ENCODE measurements at regions not wholly inside any gene's neighbourhood (a gene's known extent, or its start where the extent isn't known, plus 50 kb on each side); places are given as distances from the start of the nearest gene placed in this dataset.
"Not testable (repeated sequence)": the region's sequence is repeated elsewhere in the genome, so short reads cannot be mapped to it uniquely, and the experiment has no call there.

- in situ Hi-C loops (cut with MboI; ENCODE audit: low pct_unique_long_range_greater_than_20kb, low sequenced_read_pairs), result no loop called here
- DNase-seq, result no peak
Observed at GRCh38 chr10:123269017-123269552, 114.9 kb downstream of the BUB3 start.

DNA sequence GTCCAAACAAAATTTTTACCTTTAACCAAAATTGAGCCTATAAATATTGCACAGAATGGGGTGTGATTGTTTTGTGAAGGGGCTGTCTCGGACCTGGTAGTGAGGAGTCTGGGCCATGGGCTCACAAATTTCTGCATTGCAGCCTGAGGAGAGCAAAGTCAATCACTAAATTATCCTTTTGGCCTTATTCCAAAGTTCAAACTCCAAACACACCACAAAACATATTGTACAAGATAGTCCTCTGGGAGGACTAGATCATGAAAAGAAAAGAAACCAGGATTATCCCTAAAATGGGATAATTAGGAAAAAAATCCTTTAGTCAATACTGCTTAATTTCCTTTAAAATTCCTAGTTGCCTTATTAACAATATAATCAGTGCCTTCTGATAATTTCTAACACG is 115.5 kb downstream of the BUB3 start:
- in situ Hi-C loops (cut with MboI; ENCODE audit: low pct_unique_long_range_greater_than_20kb, low sequenced_read_pairs), result no loop called here
- DNase-seq, result no peak

- DNase-seq, result no peak
- in situ Hi-C loops (cut with MboI; ENCODE audit: low pct_unique_long_range_greater_than_20kb, low sequenced_read_pairs), result no loop called here
Observed at GRCh38 chr10:123270221-123270620, 116.0 kb downstream of the BUB3 start.

GRCh38 chr10:123270806-123271205 is 116.6 kb downstream of the BUB3 start:
- in situ Hi-C loops (cut with MboI; ENCODE audit: low pct_unique_long_range_greater_than_20kb, low sequenced_read_pairs), result no loop called here

DNA sequence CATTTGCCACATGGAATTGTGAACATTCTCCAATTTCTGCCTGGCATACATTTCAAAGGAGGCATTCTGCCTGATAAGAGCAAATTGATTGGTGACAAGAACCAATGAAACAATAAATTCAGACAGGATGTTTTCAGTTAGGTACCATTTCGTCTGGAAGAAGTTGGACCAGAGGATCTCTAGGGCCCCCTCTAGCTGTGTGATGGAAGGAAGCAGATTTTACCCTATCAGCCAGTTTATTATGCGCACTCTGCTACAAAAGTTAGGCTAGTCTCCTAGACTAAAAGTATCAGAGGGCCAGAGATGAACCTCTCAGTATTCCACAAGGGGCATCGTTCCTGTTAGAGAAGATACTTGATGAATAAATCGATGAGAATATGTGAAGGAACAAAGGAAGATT is 118.0 kb downstream of the BUB3 start:
- DNase-seq, result no peak
- in situ Hi-C loops (cut with MboI; ENCODE audit: low pct_unique_long_range_greater_than_20kb, low sequenced_read_pairs), result no loop called here

More at GRCh38 chr10:123270806-123271205, 116.6 kb downstream of the BUB3 start:
- no peak for DNase-seq

- in situ Hi-C loops (cut with MboI; ENCODE audit: low pct_unique_long_range_greater_than_20kb, low sequenced_read_pairs), result no loop called here
- DNase-seq, result no peak
Observed at GRCh38 chr10:123274306-123275135, 120.3 kb downstream of the BUB3 start.

DNA sequence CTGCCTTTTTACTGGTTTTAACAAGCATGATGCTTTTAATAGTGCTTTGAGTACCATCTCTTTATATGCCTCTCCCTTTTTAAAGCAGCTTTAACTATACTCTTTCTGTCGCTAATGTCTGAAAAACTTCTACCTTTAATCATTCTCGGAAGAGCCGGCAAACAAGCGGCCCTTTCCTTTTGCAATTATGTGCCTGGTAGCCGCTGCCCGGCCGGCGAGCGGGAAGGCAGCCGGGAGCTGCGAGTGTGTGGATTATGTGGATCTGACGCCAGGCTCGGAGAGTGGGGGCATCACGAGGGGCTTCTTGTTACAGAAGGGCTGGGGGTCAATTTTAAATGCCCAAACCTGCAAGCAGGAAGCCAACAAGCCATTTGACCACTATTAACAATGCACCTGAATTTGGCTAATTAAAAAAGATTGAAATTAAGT is 120.9 kb downstream of the BUB3 start:
- DNase-seq, result no peak
- in situ Hi-C loops (cut with MboI; ENCODE audit: low pct_unique_long_range_greater_than_20kb, low sequenced_read_pairs), result no loop called here

GRCh38 chr10:123278445-123278844 is 124.2 kb downstream of the BUB3 start:
- no peak for DNase-seq
- in situ Hi-C loops (cut with MboI; ENCODE audit: low pct_unique_long_range_greater_than_20kb, low sequenced_read_pairs), result no loop called here

GRCh38 chr10:123283371-123283770 is 129.2 kb downstream of the BUB3 start:
- in situ Hi-C loops (cut with MboI; ENCODE audit: low pct_unique_long_range_greater_than_20kb, low sequenced_read_pairs), result not testable (repeated sequence)

DNA sequence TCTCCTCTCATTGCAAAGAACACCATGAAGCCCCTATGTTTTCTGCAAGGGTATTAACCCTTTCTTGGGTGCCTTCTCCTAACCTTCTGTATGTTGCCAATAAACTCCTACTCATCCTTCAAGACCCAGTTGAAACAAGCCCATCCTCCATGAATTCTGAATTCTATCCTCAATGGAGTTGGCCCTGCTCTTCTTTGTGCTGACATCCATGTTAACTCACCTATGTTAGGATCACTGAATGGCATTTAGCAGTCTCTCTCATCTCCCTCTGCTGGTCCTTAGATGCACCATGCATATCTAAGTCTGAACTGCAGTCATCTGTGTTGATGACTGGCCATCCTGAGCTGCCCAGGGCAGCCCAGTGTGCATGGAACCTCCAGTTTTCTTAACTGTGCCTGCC is 129.8 kb downstream of the BUB3 start:
- no peak for DNase-seq
- in situ Hi-C loops (cut with MboI; ENCODE audit: low pct_unique_long_range_greater_than_20kb, low sequenced_read_pairs), result no loop called here

More at GRCh38 chr10:123283371-123283770, 129.2 kb downstream of the BUB3 start:
- not testable (repeated sequence) for DNase-seq

DNA sequence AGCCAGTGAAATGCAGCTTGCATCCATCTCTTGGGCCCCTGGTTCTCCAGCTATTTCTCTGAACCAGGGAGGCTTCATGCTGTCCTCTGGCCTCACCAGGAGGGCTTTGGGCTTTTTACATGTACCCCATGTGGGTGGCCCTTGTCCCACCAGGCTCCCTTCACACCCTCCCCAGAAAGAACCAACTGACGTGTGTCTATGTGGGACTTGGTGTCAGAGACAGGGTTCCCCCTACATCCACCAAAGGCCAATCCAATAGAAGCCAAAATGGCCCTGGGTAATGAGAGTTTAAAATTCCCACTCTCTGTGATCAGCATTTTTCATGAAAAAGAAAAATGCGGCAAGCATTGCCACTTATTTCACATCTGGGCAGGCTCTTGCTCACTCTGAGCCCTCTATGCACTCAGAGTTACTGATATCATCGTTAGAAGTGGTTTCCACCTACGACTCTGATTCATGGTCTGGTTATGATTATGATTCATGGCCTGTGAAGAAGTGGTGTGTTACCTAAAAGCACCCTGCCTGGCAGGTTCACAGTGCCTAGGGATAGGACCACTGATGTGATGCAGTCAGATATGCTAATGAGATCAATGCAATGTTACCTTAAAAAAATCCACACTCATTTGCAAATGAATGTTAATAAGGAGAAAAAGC is 133.5 kb downstream of the BUB3 start:
- in situ Hi-C loops (cut with MboI; ENCODE audit: low pct_unique_long_range_greater_than_20kb, low sequenced_read_pairs), result no loop called here
- no peak for DNase-seq

DNA sequence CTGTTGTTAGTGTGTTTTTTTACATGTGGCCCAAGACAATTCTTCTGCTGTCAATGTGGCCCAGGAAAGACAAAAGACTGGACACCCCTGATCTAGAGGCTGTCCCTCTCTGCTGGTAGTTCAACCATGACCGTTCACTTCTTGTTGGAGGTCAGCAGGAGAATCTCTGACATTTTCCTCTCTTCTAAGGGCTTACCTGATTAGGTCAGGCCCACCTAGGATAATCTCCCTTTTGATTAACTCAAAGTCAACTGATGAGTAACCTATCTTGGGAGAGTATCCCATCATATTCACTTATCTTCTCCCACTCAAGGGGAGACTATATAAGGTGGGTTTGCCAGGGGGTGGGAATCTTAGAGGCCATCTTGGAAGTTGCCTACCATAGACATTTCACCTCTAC is 135.2 kb downstream of the BUB3 start:
- in situ Hi-C loops (cut with MboI; ENCODE audit: low pct_unique_long_range_greater_than_20kb, low sequenced_read_pairs), result no loop called here
- no peak for DNase-seq

- DNase-seq, result no peak
- in situ Hi-C loops (cut with MboI; ENCODE audit: low pct_unique_long_range_greater_than_20kb, low sequenced_read_pairs), result no loop called here
Observed at GRCh38 chr10:123294109-123294508, 139.9 kb downstream of the BUB3 start.

GRCh38 chr10:123294886-123295285 is 140.7 kb downstream of the BUB3 start:
- in situ Hi-C loops (cut with MboI; ENCODE audit: low pct_unique_long_range_greater_than_20kb, low sequenced_read_pairs), result no loop called here

GRCh38 chr10:123295644-123296043 is 141.4 kb downstream of the BUB3 start:
- DNase-seq, result no peak
- in situ Hi-C loops (cut with MboI; ENCODE audit: low pct_unique_long_range_greater_than_20kb, low sequenced_read_pairs), result no loop called here

More at GRCh38 chr10:123294886-123295285, 140.7 kb downstream of the BUB3 start:
- no peak for DNase-seq

DNA sequence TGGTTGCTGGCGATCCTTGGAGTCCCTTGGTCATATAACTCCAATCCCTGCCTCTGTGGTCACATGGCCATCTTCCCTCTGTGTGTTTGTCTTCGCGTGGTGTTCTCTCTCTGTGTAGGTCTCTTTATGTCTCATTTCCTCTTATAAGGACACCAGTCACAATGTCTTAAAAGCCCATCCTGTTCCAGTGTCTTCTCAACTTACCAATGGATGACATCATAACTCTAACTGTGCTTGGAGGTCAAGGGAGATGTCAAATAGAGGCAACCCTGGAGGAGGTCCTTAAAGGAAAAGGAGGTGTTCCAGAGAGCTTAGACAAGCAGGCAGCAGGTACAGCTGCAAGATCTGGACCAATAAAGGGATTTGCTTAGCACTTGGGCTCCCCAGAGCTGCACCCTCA is 143.0 kb downstream of the BUB3 start:
- no peak for DNase-seq
- in situ Hi-C loops (cut with MboI; ENCODE audit: low pct_unique_long_range_greater_than_20kb, low sequenced_read_pairs), result no loop called here

GRCh38 chr10:123298583-123298982 is 144.4 kb downstream of the BUB3 start:
- in situ Hi-C loops (cut with MboI; ENCODE audit: low pct_unique_long_range_greater_than_20kb, low sequenced_read_pairs), result no loop called here
- DNase-seq, result no peak

- DNase-seq, result no peak
- in situ Hi-C loops (cut with MboI; ENCODE audit: low pct_unique_long_range_greater_than_20kb, low sequenced_read_pairs), result no loop called here
Observed at GRCh38 chr10:123299598-123299997, 145.4 kb downstream of the BUB3 start.

- no peak for DNase-seq
- in situ Hi-C loops (cut with MboI; ENCODE audit: low pct_unique_long_range_greater_than_20kb, low sequenced_read_pairs), result no loop called here
Observed at GRCh38 chr10:123301077-123301857, 147.1 kb downstream of the BUB3 start.
